HUDEP-2 (cell line): ENCODE measurements at regions not wholly inside any gene's neighbourhood (a gene's known extent, or its start where the extent isn't known, plus 50 kb on each side); places are given as distances from the start of the nearest gene placed in this dataset.

Experiments
- DNase-seq, 76 experiments: peaks; one replicate each; lab custom pipeline; 2025; ENCODE audit not compliant: unreplicated experiment in 76 of 76; lab: John Stamatoyannopoulos, UW

- no peak for DNase-seq
These were observed 79.1 kb upstream of the TUSC7 start for GRCh38 chr3:116630494-116630893.

GRCh38 chr3:116639641-116640040, 69.9 kb upstream of the TUSC7 start:
- no peak for DNase-seq

- no peak for DNase-seq
These were observed 69.5 kb upstream of the TUSC7 start for GRCh38 chr3:116640109-116640508.

GRCh38 chr3:116643001-116643400, 66.6 kb upstream of the TUSC7 start:
- DNase-seq: no peak

- no peak for DNase-seq
These were observed 61.6 kb upstream of the TUSC7 start for GRCh38 chr3:116647996-116648395.
